ENCODE measurements at regions not wholly inside any gene's neighbourhood (a gene's known extent, or its start where the extent isn't known, plus 50 kb on each side); places are given as distances from the start of the nearest gene placed in this dataset.

DNA sequence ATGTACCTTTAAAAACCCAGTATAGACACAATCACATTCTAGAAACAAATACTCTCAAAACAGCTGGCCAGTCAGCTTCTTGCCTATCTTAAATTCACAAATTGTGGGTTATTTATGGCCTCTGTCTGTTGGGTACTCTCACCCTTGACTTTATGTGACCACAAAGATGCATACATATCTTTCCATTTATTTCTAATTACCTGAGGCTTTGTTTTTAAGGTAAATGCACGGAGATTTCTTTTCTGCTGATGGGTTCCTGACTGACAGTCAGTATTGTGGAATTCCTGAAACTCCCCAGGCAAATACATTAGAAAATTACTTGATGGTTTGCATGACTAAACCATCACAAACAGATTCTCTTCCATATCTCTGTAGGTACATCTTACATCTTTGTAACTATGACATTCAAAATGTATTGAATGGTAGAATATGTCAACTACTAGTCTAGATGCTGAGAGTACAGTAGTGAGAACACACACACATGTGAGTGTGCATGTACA is 107.7 kb downstream of the EDEM1 start:
- Histone ChIP-seq H3K9me3 (no peaks in the 10 kb centered on the region), H3K27ac (no peak overlapping the region), H3K36me3 (no peaks in the 10 kb centered on the region), H3K4me1 (ENCODE audit: insufficient read depth) (no peaks in the 10 kb centered on the region), H3K4me3 (no peak overlapping the region), H3K27me3 (no peaks in the 10 kb centered on the region)
- intact Hi-C loops (cut with DNase I), result no loop called here
- TF ChIP-seq EP300 (IDR thresholded peaks at IDR 0.05), result no peak
- TF ChIP-seq, protein P1, sequence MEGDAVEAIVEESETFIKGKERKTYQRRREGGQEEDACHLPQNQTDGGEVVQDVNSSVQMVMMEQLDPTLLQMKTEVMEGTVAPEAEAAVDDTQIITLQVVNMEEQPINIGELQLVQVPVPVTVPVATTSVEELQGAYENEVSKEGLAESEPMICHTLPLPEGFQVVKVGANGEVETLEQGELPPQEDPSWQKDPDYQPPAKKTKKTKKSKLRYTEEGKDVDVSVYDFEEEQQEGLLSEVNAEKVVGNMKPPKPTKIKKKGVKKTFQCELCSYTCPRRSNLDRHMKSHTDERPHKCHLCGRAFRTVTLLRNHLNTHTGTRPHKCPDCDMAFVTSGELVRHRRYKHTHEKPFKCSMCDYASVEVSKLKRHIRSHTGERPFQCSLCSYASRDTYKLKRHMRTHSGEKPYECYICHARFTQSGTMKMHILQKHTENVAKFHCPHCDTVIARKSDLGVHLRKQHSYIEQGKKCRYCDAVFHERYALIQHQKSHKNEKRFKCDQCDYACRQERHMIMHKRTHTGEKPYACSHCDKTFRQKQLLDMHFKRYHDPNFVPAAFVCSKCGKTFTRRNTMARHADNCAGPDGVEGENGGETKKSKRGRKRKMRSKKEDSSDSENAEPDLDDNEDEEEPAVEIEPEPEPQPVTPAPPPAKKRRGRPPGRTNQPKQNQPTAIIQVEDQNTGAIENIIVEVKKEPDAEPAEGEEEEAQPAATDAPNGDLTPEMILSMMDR (IDR thresholded peaks at IDR 0.05), result no peak
- no peak for TF ChIP-seq POLR2A (IDR thresholded peaks at IDR 0.05)
- DNase-seq, result no peak
- 89 to 91% (median 90%) methylated on average over 1 of the region's 1 CpG for WGBS, 3 donors

DNA sequence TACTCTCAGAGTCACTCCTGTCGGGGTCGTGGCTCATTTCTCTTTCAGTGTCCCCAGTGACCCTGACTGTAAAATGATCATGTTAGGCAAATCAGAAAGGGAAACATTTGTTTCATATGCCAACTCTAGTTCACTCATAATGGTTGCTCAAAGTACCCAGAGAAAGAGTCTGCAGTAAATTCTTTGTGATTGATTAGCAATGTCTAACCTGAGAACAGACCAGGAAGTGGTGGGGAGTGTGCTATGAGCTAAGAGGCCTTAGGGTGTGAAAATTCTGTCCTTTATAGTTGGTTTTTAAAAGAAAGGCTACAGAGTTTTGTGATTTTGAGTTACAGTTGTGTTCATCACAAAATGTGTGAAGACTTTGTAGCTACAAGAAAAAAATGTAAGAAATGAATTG is 108.9 kb downstream of the EDEM1 start:
- WGBS, 3 donors, result 89 to 99% (median 93%) methylated on average over 2 of the region's 2 CpGs

DNA sequence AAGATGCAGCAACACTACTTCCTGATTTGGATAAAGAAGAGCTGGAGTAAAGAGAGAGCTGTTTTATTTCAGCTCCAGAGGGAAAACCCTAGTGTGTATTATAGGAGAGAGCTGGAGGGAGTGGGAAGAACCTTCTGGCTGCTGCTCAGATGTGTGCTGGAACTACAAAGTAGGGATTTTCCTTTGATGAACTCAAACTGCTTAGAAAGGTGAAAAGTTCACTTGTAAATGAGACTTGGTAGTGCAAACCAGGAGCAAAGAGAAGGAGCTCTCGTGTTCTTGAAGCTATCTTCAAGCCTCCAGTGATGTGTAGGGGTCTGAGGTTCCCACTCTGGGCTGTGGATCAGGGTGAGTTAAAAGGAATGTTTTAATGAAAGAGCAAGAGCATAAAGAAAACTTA is 110.4 kb downstream of the EDEM1 start:
- intact Hi-C loops (cut with DNase I), result no loop called here
- no peaks in the 10 kb centered on the region for H3K9me3 ChIP-seq
- TF ChIP-seq POLR2A (IDR thresholded peaks at IDR 0.05) (no peak), EP300 (IDR thresholded peaks at IDR 0.05) (no peak)
- TF ChIP-seq, protein P1 (IDR thresholded peaks at IDR 0.05), result no peak
- no peak for DNase-seq
- WGBS, 3 donors, result 11 to 21% (median 18%) methylated on average over 1 of the region's 1 CpG
- no peak overlapping the region for H3K4me3 ChIP-seq
- H3K4me1 ChIP-seq (ENCODE audit: insufficient read depth), result no peaks in the 10 kb centered on the region
- no peaks in the 10 kb centered on the region for H3K36me3 ChIP-seq
- H3K27me3 ChIP-seq, result no peaks in the 10 kb centered on the region
- no peak overlapping the region for H3K27ac ChIP-seq

More for the DNA sequence above, 108.9 kb downstream of the EDEM1 start:
- Histone ChIP-seq H3K4me3 (no peak overlapping the region), H3K4me1 (ENCODE audit: insufficient read depth) (no peaks in the 10 kb centered on the region), H3K9me3 (no peaks in the 10 kb centered on the region), H3K36me3 (no peaks in the 10 kb centered on the region), H3K27ac (no peak overlapping the region), H3K27me3 (no peaks in the 10 kb centered on the region)
- TF ChIP-seq, protein P1 (IDR thresholded peaks at IDR 0.05), result no peak
- TF ChIP-seq EP300 (IDR thresholded peaks at IDR 0.05) (no peak), POLR2A (IDR thresholded peaks at IDR 0.05) (no peak)
- DNase-seq, result no peak
- intact Hi-C loops (cut with DNase I), result no loop called here

- no peaks in the 10 kb centered on the region for H3K36me3 ChIP-seq
- H3K27ac ChIP-seq, result no peak overlapping the region
- DNase-seq, result no peak
- WGBS, 3 donors, result 71 to 78% (median 76%) methylated on average over 3 of the region's 3 CpGs
- TF ChIP-seq EP300 (IDR thresholded peaks at IDR 0.05), result no peak
- TF ChIP-seq, protein P1 (IDR thresholded peaks at IDR 0.05), result no peak
- TF ChIP-seq POLR2A (IDR thresholded peaks at IDR 0.05), result no peak
- no peaks in the 10 kb centered on the region for H3K27me3 ChIP-seq
- no peaks in the 10 kb centered on the region for H3K4me1 ChIP-seq (ENCODE audit: insufficient read depth)
- intact Hi-C loops (cut with DNase I), result no loop called here
- no peaks in the 10 kb centered on the region for H3K9me3 ChIP-seq
- H3K4me3 ChIP-seq, result no peak overlapping the region
These were observed 110.9 kb downstream of the EDEM1 start for GRCh38 chr3:5298453-5298852.
